CD4-positive, alpha-beta T cell treated with Interleukin-17A for 4 hours (primary cell): ENCODE measurements at regions not wholly inside any gene's neighbourhood (a gene's known extent, or its start where the extent isn't known, plus 50 kb on each side); places are given as distances from the start of the nearest gene placed in this dataset.
"Not testable (repeated sequence)": the region's sequence is repeated elsewhere in the genome, so short reads cannot be mapped to it uniquely, and the experiment has no call there.

Experiments
- DNase-seq: peaks from one replicate; pipeline ENCODE4 v3.0.0-alpha.2; 2020; ENCODE audit warnings: mixed read lengths

- DNase-seq, result no peak
Observed at GRCh38 chr1:80542231-80542630, 1258.5 kb upstream of the ADGRL2 start.

GRCh38 chr1:80540596-80540995 lies 1260.1 kb upstream of the ADGRL2 start:
- DNase-seq, result no peak

GRCh38 chr1:80540149-80540548 lies 1260.6 kb upstream of the ADGRL2 start:
- DNase-seq, result no peak

- not testable (repeated sequence) for DNase-seq
Observed at GRCh38 chr1:80539298-80539697, 1261.4 kb upstream of the ADGRL2 start.

- DNase-seq, result no peak
Observed at GRCh38 chr1:80536461-80536860, 1264.3 kb upstream of the ADGRL2 start.

- DNase-seq, result no peak
Observed at GRCh38 chr1:80535466-80535865, 1265.3 kb upstream of the ADGRL2 start.

- no peak for DNase-seq
Observed at GRCh38 chr1:80534606-80535360, 1266.0 kb upstream of the ADGRL2 start.

- DNase-seq, result no peak
Observed at GRCh38 chr1:80533775-80534334, 1266.9 kb upstream of the ADGRL2 start.

GRCh38 chr1:80533093-80533492 lies 1267.6 kb upstream of the ADGRL2 start:
- no peak for DNase-seq

- no peak for DNase-seq
Observed at GRCh38 chr1:80531182-80531581, 1269.6 kb upstream of the ADGRL2 start.

- no peak for DNase-seq
Observed at GRCh38 chr1:80529546-80529945, 1271.2 kb upstream of the ADGRL2 start.

- no peak for DNase-seq
Observed at GRCh38 chr1:80523861-80524260, 1276.9 kb upstream of the ADGRL2 start.

GRCh38 chr1:80523071-80523470 lies 1277.7 kb upstream of the ADGRL2 start:
- DNase-seq, result not testable (repeated sequence)

- DNase-seq, result no peak
Observed at GRCh38 chr1:80520949-80521348, 1279.8 kb upstream of the ADGRL2 start.

GRCh38 chr1:80517062-80517461 lies 1283.7 kb upstream of the ADGRL2 start:
- no peak for DNase-seq

- DNase-seq, result no peak
Observed at GRCh38 chr1:80509965-80510522, 1290.7 kb upstream of the ADGRL2 start.

- DNase-seq, result no peak
Observed at GRCh38 chr1:80506216-80506615, 1294.5 kb upstream of the ADGRL2 start.

- no peak for DNase-seq
Observed at GRCh38 chr1:80498673-80499072, 1302.1 kb upstream of the ADGRL2 start.

- no peak for DNase-seq
Observed at GRCh38 chr1:80495806-80496205, 1304.9 kb upstream of the ADGRL2 start.

- no peak for DNase-seq
Observed at GRCh38 chr1:80472145-80472544, 1328.6 kb upstream of the ADGRL2 start.

- no peak for DNase-seq
Observed at GRCh38 chr1:80468356-80468755, 1332.4 kb upstream of the ADGRL2 start.

GRCh38 chr1:80462006-80462405 lies 1338.7 kb upstream of the ADGRL2 start:
- DNase-seq, result no peak

GRCh38 chr1:80457409-80457808 lies 1343.3 kb upstream of the ADGRL2 start:
- DNase-seq, result no peak

GRCh38 chr1:80453775-80454174 lies 1347.0 kb upstream of the ADGRL2 start:
- no peak for DNase-seq

- DNase-seq, result no peak
Observed at GRCh38 chr1:80450711-80451110, 1350.0 kb upstream of the ADGRL2 start.
